Body of pancreas (tissue), 4 donors: ENCODE measurements at regions not wholly inside any gene's neighbourhood (a gene's known extent, or its start where the extent isn't known, plus 50 kb on each side); places are given as distances from the start of the nearest gene placed in this dataset.

Experiments used
- CTCF ChIP-seq, 7 experiments: fragments of 450-650 bp in 4 of 7; fragments of 200-600 bp in 3 of 7; sonication (generic) in 3 of 7; IDR thresholded peaks; one replicate each; pipeline ENCODE4 v1.5.1; 2016 to 2019; ENCODE audit warnings: antibody characterized with exemption in 7 of 7
- POLR2A ChIP-seq, 3 donors: fragments of 450-650 bp; IDR thresholded peaks; one replicate each; pipeline ENCODE4 v1.6.1; 2016; ENCODE audit warnings: antibody characterized with exemption in 3 of 3, mild to moderate bottlenecking in 2 of 3

- TF ChIP-seq CTCF (IDR thresholded peaks at IDR 0.05) (no peak), POLR2A (IDR thresholded peaks at IDR 0.05) (no peak)
Observed at GRCh38 chr13:112174476-112175110, 107.6 kb downstream of the SOX1 start.
